ENCODE measurements at regions not wholly inside any gene's neighbourhood (a gene's known extent, or its start where the extent isn't known, plus 50 kb on each side); places are given as distances from the start of the nearest gene placed in this dataset.

DNA sequence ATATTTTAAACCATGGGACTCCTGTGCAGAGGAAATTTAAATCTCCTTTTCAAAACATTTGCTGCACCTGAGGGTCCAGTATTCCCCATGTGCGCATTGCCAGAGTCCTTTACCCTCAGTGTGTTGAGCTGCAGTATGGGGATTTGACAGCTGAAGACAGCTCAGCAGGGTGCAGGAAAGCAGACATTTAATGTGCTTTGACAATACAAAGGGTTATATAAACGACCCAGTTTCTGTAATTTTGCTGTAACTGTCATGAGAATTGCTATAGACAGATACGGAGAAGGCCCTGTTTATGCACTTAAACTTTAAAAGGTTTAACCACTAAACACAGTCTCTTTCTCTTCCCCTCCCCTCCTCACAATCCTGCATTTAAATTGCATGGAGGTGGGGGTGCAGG lies 393.4 kb downstream of the MID1IP1 start:
- H3K36me3 ChIP-seq: no peaks in the 10 kb centered on the region
- H3K27me3 ChIP-seq: no peaks in the 10 kb centered on the region
- in situ Hi-C loops (cut with MboI; ENCODE audit: low pct_ligation_motif_present in 1 of 4, low pct_unique_long_range_greater_than_20kb in 1 of 4, low sequenced_read_pairs in 3 of 4) (no loop called here), intact Hi-C loops (cut with DNase I; ENCODE audit: low total_unique reads) (no loop called here)
- TF ChIP-seq, protein P1, sequence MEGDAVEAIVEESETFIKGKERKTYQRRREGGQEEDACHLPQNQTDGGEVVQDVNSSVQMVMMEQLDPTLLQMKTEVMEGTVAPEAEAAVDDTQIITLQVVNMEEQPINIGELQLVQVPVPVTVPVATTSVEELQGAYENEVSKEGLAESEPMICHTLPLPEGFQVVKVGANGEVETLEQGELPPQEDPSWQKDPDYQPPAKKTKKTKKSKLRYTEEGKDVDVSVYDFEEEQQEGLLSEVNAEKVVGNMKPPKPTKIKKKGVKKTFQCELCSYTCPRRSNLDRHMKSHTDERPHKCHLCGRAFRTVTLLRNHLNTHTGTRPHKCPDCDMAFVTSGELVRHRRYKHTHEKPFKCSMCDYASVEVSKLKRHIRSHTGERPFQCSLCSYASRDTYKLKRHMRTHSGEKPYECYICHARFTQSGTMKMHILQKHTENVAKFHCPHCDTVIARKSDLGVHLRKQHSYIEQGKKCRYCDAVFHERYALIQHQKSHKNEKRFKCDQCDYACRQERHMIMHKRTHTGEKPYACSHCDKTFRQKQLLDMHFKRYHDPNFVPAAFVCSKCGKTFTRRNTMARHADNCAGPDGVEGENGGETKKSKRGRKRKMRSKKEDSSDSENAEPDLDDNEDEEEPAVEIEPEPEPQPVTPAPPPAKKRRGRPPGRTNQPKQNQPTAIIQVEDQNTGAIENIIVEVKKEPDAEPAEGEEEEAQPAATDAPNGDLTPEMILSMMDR (IDR thresholded peaks at IDR 0.05): no peak
- TF ChIP-seq POLR2A (IDR thresholded peaks at IDR 0.05): no peak
- no peak for TF ChIP-seq POLR2AphosphoS5 (IDR thresholded peaks at IDR 0.05)
- TF ChIP-seq EP300 (IDR thresholded peaks at IDR 0.05; ENCODE audit: low read depth): no peak
- peaks cover 0 to 2% (median 0%) of the 10 kb centered on the region in 4 donors for H3K4me1 ChIP-seq
- H3K27ac ChIP-seq: no peak overlapping the region
- 50% methylated on average over 3 of the region's 3 CpGs; no CpG with 5 or more reads in 1 of the 2 donors for WGBS, 2 donors (ENCODE audit: low coverage in 1 of 2)
- DNase-seq: no peak
- no peak overlapping the region for H3K4me3 ChIP-seq
- no peaks in the 10 kb centered on the region for H3K9me3 ChIP-seq

GRCh38 chrX:39195156-39195555 lies 393.9 kb downstream of the MID1IP1 start:
- in situ Hi-C loops (cut with MboI; ENCODE audit: low pct_ligation_motif_present in 1 of 4, low pct_unique_long_range_greater_than_20kb in 1 of 4, low sequenced_read_pairs in 3 of 4): no loop called here
- Histone ChIP-seq H3K27ac (no peak overlapping the region), H3K9me3 (no peaks in the 10 kb centered on the region), H3K27me3 (no peaks in the 10 kb centered on the region), H3K4me1 (peaks cover 0 to 2% (median 0%) of the 10 kb centered on the region in 4 donors), H3K36me3 (no peaks in the 10 kb centered on the region), H3K4me3 (no peak overlapping the region)
- WGBS, 2 donors (ENCODE audit: low coverage in 1 of 2): 30% methylated on average over 7 of the region's 7 CpGs; no CpG with 5 or more reads in 1 of the 2 donors
- intact Hi-C loops (cut with DNase I; ENCODE audit: low total_unique reads): no loop called here
- no peak for DNase-seq
- TF ChIP-seq POLR2AphosphoS5 (IDR thresholded peaks at IDR 0.05): no peak
- TF ChIP-seq, protein P1 (IDR thresholded peaks at IDR 0.05): no peak
- no peak for TF ChIP-seq POLR2A (IDR thresholded peaks at IDR 0.05)
- no peak for TF ChIP-seq EP300 (IDR thresholded peaks at IDR 0.05; ENCODE audit: low read depth)

DNA sequence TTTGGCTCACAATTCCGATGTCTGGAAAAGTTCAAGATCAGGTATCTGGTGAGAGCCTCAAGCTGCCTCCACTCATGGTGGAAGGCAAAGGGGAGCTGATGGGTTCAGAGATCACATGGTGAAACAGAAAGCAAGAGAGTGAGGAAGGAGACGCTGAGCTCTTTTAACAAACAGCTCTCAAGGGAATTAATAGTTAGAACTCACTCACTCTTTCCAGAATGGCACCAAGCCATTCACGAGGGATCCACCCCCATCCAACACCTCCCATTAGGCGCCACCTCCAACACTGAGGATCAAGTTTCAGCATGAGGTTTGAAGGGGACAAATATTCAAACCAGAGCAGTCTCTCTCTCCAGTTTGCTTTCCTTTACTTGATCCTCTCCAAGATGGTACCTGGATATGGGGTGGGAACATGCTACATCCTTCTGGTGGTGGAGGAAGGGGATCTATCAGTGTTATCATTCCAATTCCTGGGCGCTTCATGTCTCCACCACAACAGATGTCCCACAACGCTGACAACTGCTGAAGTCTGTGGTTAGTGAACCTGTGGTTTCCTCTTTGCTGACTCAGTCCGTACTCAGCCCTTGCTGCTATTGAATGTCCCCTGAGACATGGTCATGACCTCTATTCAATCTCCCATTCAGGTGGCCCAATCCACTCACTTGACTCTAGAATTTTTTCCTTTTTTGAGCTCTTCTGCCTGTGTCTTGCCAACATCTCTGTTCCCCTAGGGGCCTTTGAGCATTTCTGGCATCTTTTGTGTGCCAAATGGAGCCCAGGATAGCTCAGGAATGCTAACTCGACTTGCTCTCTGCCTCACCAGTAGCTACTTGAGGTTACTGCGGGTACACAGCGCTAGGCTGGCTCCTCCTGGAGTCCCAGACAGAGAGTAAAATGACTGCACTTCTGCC lies 395.2 kb downstream of the MID1IP1 start:
- peak; percentile 29 for DNase-seq
- Histone ChIP-seq H3K9me3 (no peaks in the 10 kb centered on the region), H3K27ac (no peak overlapping the region), H3K27me3 (no peaks in the 10 kb centered on the region), H3K4me1 (peaks cover 0 to 2% (median 0%) of the 10 kb centered on the region in 4 donors), H3K4me3 (no peak overlapping the region), H3K36me3 (no peaks in the 10 kb centered on the region)
- TF ChIP-seq POLR2AphosphoS5 (IDR thresholded peaks at IDR 0.05): no peak
- TF ChIP-seq, protein P1 (IDR thresholded peaks at IDR 0.05): no peak
- no peak for TF ChIP-seq EP300 (IDR thresholded peaks at IDR 0.05; ENCODE audit: low read depth)
- TF ChIP-seq POLR2A (IDR thresholded peaks at IDR 0.05): no peak
- WGBS, 2 donors (ENCODE audit: low coverage in 1 of 2): 59% methylated on average over 10 of the region's 10 CpGs; no CpG with 5 or more reads in 1 of the 2 donors
- in situ Hi-C loops (cut with MboI; ENCODE audit: low pct_ligation_motif_present in 1 of 4, low pct_unique_long_range_greater_than_20kb in 1 of 4, low sequenced_read_pairs in 3 of 4) (no loop called here), intact Hi-C loops (cut with DNase I; ENCODE audit: low total_unique reads) (no loop called here)

DNA sequence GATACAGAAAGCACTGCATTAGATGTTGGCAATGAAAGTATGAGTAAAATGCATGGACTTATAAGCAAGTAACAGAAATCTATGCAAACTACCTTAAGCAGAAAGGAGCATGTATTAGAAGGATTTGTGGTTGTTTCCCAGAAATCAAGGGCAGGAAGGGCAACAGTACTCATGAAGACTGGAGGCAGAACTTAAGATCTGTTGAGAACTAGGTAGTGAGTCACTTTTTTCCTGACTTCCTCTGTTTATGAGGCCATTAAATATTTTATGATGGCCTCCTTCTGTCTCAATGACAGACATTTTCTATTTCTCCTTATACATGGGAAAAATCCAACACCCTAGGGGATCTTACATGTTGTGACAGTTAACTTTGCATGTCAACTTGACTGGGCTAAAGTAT lies 398.2 kb downstream of the MID1IP1 start:
- intact Hi-C loops (cut with DNase I; ENCODE audit: low total_unique reads) (no loop called here), in situ Hi-C loops (cut with MboI; ENCODE audit: low pct_ligation_motif_present in 1 of 4, low pct_unique_long_range_greater_than_20kb in 1 of 4, low sequenced_read_pairs in 3 of 4) (no loop called here)
- Histone ChIP-seq H3K36me3 (no peaks in the 10 kb centered on the region), H3K9me3 (no peaks in the 10 kb centered on the region), H3K4me1 (peaks cover 0 to 2% (median 0%) of the 10 kb centered on the region in 4 donors), H3K4me3 (no peak overlapping the region), H3K27ac (no peak overlapping the region), H3K27me3 (no peaks in the 10 kb centered on the region)
- TF ChIP-seq, protein P1 (IDR thresholded peaks at IDR 0.05): no peak
- TF ChIP-seq POLR2AphosphoS5 (IDR thresholded peaks at IDR 0.05): no peak
- no peak for TF ChIP-seq EP300 (IDR thresholded peaks at IDR 0.05; ENCODE audit: low read depth)
- TF ChIP-seq POLR2A (IDR thresholded peaks at IDR 0.05): no peak
- no peak for DNase-seq

Data from transverse colon (tissue), 4 donors.